HEK293T (cell line): ENCODE measurements at regions not wholly inside any gene's neighbourhood (a gene's known extent, or its start where the extent isn't known, plus 50 kb on each side); places are given as distances from the start of the nearest gene placed in this dataset.
A peak's percentile ranks its signal among the peaks of the same experiment; 100 is the strongest.

Experiments
- CTCF ChIA-PET: fragments of 350-600 bp; formaldehyde crosslinking; extraction: SDS; loops from one replicate; lab custom pipeline; 2021; ENCODE audit warnings: antibody characterized with exemption, inconsistent platforms; lab: Yijun Ruan, JAX
- POLR2A ChIA-PET: fragments of 350-600 bp; formaldehyde crosslinking; extraction: SDS; loops from one replicate; lab custom pipeline; 2020; ENCODE audit warnings: antibody characterized with exemption, inconsistent platforms; lab: Yijun Ruan, JAX
- DNase-seq: peaks from one replicate; pipeline ENCODE4 v3.0.0; 2012; ENCODE audit warnings: mixed read lengths; ENCODE audit errors: extremely low spot score
- ARNT ChIP-seq: fragments of 450-650 bp; IDR thresholded peaks from 2 replicates; pipeline ENCODE4 v1.6.1; 2017; ENCODE audit warnings: mild to moderate bottlenecking
- BHLHE40 ChIP-seq: fragments of 450-650 bp; IDR thresholded peaks from 2 replicates; pipeline ENCODE4 v1.6.1; 2016; ENCODE audit warnings: mild to moderate bottlenecking, moderate library complexity, borderline replicate concordance
- CTBP1 ChIP-seq: fragments of 450-650 bp; IDR thresholded peaks from 2 replicates; pipeline ENCODE4 v1.6.1; 2016; ENCODE audit warnings: borderline replicate concordance
- ELF4 ChIP-seq: fragments of 450-650 bp; IDR thresholded peaks from 2 replicates; pipeline ENCODE4 v1.6.1; 2017; ENCODE audit warnings: antibody characterized with exemption
- FOXA1 ChIP-seq: fragments of 450-650 bp; IDR thresholded peaks from 2 replicates; pipeline ENCODE4 v1.6.1; 2016; ENCODE audit warnings: mild to moderate bottlenecking
- FOXK2 ChIP-seq: fragments of 450-650 bp; IDR thresholded peaks from 2 replicates; pipeline ENCODE4 v1.6.1; 2016; ENCODE audit warnings: mild to moderate bottlenecking
- FOXM1 ChIP-seq: fragments of 450-650 bp; IDR thresholded peaks from 2 replicates; pipeline ENCODE4 v1.6.1; 2017; ENCODE audit warnings: mild to moderate bottlenecking, borderline replicate concordance
- HDGF ChIP-seq: fragments of 450-650 bp; IDR thresholded peaks from 2 replicates; pipeline ENCODE4 v1.6.1; 2017; ENCODE audit warnings: antibody characterized with exemption, borderline replicate concordance
- L3MBTL2 ChIP-seq: fragments of 450-650 bp; conservative IDR thresholded peaks from 2 replicates; pipeline ENCODE4 v1.6.1; 2016; ENCODE audit warnings: mild to moderate bottlenecking
- LEF1 ChIP-seq: fragments of 450-650 bp; IDR thresholded peaks from 2 replicates; pipeline ENCODE4 v1.6.1; 2017; ENCODE audit warnings: mild to moderate bottlenecking, borderline replicate concordance
- NFRKB ChIP-seq: fragments of 450-650 bp; IDR thresholded peaks from 2 replicates; pipeline ENCODE4 v1.6.1; 2016; ENCODE audit warnings: mild to moderate bottlenecking, moderate library complexity
- PKNOX1 ChIP-seq: fragments of 450-650 bp; IDR thresholded peaks from 2 replicates; pipeline ENCODE4 v1.6.1; 2016
- SP1 ChIP-seq: fragments of 450-650 bp; IDR thresholded peaks from 2 replicates; pipeline ENCODE4 v1.6.1; 2017
- SUZ12 ChIP-seq: fragments of 450-650 bp; IDR thresholded peaks from 2 replicates; pipeline ENCODE4 v1.6.1; 2016; ENCODE audit warnings: mild to moderate bottlenecking
- TARDBP ChIP-seq: fragments of 450-650 bp; IDR thresholded peaks from 2 replicates; pipeline ENCODE4 v1.6.1; 2016
- ZNF384 ChIP-seq: fragments of 450-650 bp; IDR thresholded peaks from 2 replicates; pipeline ENCODE4 v1.6.1; 2016

DNA sequence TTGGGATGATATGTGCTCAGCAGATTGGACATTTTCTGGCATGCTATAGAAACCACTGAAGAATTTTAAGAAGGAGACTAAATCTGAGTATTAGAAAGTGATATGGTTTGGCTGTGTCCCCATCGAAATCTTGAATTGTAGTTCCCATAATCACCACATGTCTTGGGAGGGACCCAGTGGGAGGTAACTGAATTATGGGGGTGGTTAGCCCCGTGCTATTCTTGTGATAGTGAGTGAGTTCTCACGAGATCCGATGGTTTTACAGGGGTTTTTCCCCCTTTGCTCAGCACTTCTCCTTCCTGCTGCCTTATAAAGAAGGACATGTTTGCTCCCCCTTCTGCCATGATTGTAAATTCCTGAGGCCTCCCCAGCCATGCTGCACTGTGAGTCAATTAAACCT lies 535.9 kb upstream of the VRK2 start:
- ChIA-PET CTCF (no interaction called here), POLR2A (no interaction called here)
- no peak for DNase-seq
- TF ChIP-seq CTBP1 (no peak), ARNT (no peak), ELF4 (no peak), PKNOX1 (no peak), FOXM1 (no peak), ZNF384 (no peak), FOXK2 (no peak), NFRKB (no peak), LEF1 (no peak), SUZ12 (no peak), BHLHE40 (no peak), SP1 (no peak)

DNA sequence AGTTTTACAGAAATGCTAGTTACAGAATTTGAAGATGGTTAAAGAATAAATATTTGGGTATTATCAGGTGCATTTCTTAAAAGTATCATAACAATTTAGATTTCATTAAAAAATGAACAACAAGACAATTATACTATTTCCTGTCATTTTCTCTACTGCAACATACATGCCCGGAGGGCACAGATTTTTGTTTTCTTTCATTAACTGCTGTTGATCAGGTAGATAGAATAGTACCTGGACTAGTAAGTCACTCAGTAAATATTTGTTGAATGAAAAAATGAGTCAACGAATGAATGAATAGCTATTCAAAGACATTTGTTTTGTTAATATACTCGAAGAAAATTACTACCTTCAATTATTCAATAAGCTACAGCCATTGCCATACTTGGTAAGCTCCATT lies 531.2 kb upstream of the VRK2 start:
- ChIA-PET POLR2A (no interaction called here), CTCF (interaction anchor here (0.7 kb wide), 1 partner anchor 66 kb away, joined by 3 read pairs; no protein-coding TSS in a partner anchor)
- no peak for TF ChIP-seq SUZ12
- DNase-seq, result no peak

- peak; percentile 31 for DNase-seq
- ChIA-PET POLR2A (no interaction called here), CTCF (no interaction called here)
- TF ChIP-seq NFRKB (no peak), PKNOX1 (0 out of 2 replicates have a peak, but pooled peaks have one; percentile 21)
Observed at GRCh38 chr2:57516698-57517340, 529.8 kb upstream of the VRK2 start.

DNA sequence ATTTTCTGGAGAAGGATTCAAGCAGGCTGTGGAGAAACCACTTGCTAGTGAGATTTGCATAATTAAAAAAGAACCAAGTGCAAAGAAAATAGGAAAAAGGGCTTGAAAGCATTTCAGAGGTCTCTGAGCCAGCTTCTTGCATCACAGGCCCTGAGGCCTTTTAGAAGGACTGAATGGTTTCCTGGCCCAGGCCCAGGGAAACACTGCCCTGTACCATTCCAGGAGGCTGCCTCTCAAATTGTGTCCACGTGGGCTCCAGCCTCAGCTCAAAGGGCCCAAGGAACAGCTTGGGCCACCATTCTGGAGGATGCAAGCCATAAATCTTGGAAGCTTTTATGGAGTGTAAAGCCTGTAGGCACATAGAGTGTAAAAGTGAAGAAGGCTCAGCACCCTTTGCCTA lies 523.3 kb upstream of the VRK2 start:
- no peak for DNase-seq
- POLR2A ChIA-PET, result no interaction called here
- no peak for TF ChIP-seq BHLHE40
- no peak for TF ChIP-seq LEF1
- no peak for TF ChIP-seq SP1
- TF ChIP-seq SUZ12, result no peak
- TF ChIP-seq ARNT, result no peak
- no peak for TF ChIP-seq FOXA1
- no peak for TF ChIP-seq FOXM1
- no peak for TF ChIP-seq ZNF384
- no peak for TF ChIP-seq CTBP1
- TF ChIP-seq L3MBTL2, result no peak
- no peak for TF ChIP-seq FOXK2
- TF ChIP-seq PKNOX1, result no peak
- no peak for TF ChIP-seq HDGF
- no peak for TF ChIP-seq TARDBP
- CTCF ChIA-PET, result no interaction called here

DNA sequence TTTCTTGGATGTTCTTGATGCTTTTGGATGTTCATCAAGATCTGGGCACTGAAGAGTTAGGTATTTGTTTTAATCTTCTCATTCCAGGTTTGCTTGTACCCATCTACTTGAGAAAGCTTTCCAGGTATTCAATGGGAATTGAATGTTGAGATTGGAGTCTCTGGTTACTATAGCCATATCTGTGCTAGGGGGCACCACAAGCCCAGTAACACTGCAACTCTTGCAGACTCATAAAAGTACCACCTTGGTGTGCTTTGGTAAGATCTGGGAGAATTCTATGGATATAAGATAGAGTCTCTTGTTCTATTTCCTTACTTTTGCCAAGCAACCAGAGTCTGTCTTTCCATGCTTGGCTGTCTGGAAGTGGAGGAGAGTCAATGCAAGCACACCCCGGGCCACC lies 518.9 kb upstream of the VRK2 start:
- DNase-seq, result no peak
- ChIA-PET POLR2A (no interaction called here), CTCF (no interaction called here)
- TF ChIP-seq TARDBP (no peak), NFRKB (no peak), ELF4 (no peak)

- CTCF ChIA-PET, result no interaction called here
- no peak for TF ChIP-seq ARNT
- TF ChIP-seq FOXK2, result no peak
- no peak for TF ChIP-seq L3MBTL2
- no peak for TF ChIP-seq LEF1
- TF ChIP-seq FOXM1, result no peak
- TF ChIP-seq HDGF, result no peak
- no peak for TF ChIP-seq ELF4
- no peak for TF ChIP-seq TARDBP
- TF ChIP-seq ZNF384, result no peak
- POLR2A ChIA-PET, result no interaction called here
- no peak for DNase-seq
Observed at GRCh38 chr2:57528499-57528898, 518.1 kb upstream of the VRK2 start.

GRCh38 chr2:57534358-57534757 lies 512.2 kb upstream of the VRK2 start:
- no peak for DNase-seq
- ChIA-PET POLR2A (no interaction called here), CTCF (no interaction called here)
- TF ChIP-seq NFRKB (no peak), CTBP1 (no peak)
